Gastroesophageal sphincter (tissue), 4 donors: ENCODE measurements at regions not wholly inside any gene's neighbourhood (a gene's known extent, or its start where the extent isn't known, plus 50 kb on each side); places are given as distances from the start of the nearest gene placed in this dataset.

ENCODE experiments used
- ATAC-seq: fragments of 150-250 bp; one replicate; pipeline ENCODE4 v1.9.1; 2016; ENCODE audit warnings: mild to moderate bottlenecking, moderate library complexity
- H3K27ac ChIP-seq, 4 donors: fragments of 200-600 bp; sonication (generic) in 3 of 4; 1 replicate in 3 of 4; 2 replicates in 1 of 4; pipeline ENCODE4 v1.5.1; 2016 to 2019
- H3K27me3 ChIP-seq: fragments of 200-600 bp; sonication (generic); one replicate; pipeline ENCODE4 v1.5.1; 2019
- H3K36me3 ChIP-seq, 2 donors: fragments of 200-600 bp; sonication (generic); one replicate each; pipeline ENCODE4 v1.5.1; 2019; ENCODE audit warnings: control low read depth in 1 of 2
- H3K4me1 ChIP-seq, 3 donors: fragments of 200-600 bp; sonication (generic); 1 replicate in 2 of 3; 2 replicates in 1 of 3; pipeline ENCODE4 v1.5.1; 2016 to 2019; ENCODE audit warnings: control low read depth in 2 of 3
- H3K4me3 ChIP-seq, 2 donors: fragments of 200-600 bp; sonication (generic); one replicate each; pipeline ENCODE4 v1.5.1; 2019; ENCODE audit warnings: mild to moderate bottlenecking in 1 of 2, moderate library complexity in 1 of 2
- H3K9me3 ChIP-seq, 3 donors: fragments of 200-600 bp; sonication (generic); one replicate each; pipeline ENCODE4 v1.5.1; 2017 to 2019; ENCODE audit warnings: control low read depth in 2 of 3
- CTCF ChIP-seq, 4 experiments: fragments of 200-600 bp in 2 of 4; fragments of 450-650 bp in 2 of 4; sonication (generic) in 1 of 4; IDR thresholded peaks; one replicate each; pipeline ENCODE4 v1.5.1; 2017 to 2019; ENCODE audit warnings: antibody characterized with exemption in 4 of 4, mild to moderate bottlenecking in 2 of 4, moderate library complexity in 2 of 4
- EP300 ChIP-seq: sonication (generic); formaldehyde crosslinking; IDR thresholded peaks from one replicate; pipeline ENCODE4 v1.6.1; 2017; ENCODE audit warnings: antibody characterized with exemption, mild to moderate bottlenecking
- POLR2A ChIP-seq, 2 donors: fragments of 450-650 bp; IDR thresholded peaks; one replicate each; pipeline ENCODE4 v1.6.1; 2017; ENCODE audit warnings: antibody characterized with exemption in 2 of 2, mild to moderate bottlenecking in 2 of 2, moderate library complexity in 1 of 2
- POLR2AphosphoS5 ChIP-seq: sonication (generic); formaldehyde crosslinking; IDR thresholded peaks from one replicate; pipeline ENCODE4 v1.6.1; 2017; ENCODE audit warnings: antibody characterized with exemption
- WGBS, 2 donors: methylation state at CpG; one replicate each; pipeline ENCODE4 v1.1.5; 2018; ENCODE audit warnings: low coverage in 1 of 2; 5-methylcytosine and 5-hydroxymethylcytosine counted together

GRCh38 chr2:22838461-22838860, 546.5 kb upstream of the KLHL29 start:
- Histone ChIP-seq H3K4me3 (no peak overlapping the region), H3K36me3 (no peaks in the 10 kb centered on the region), H3K4me1 (no peaks in the 10 kb centered on the region), H3K9me3 (no peaks in the 10 kb centered on the region), H3K27me3 (no peaks in the 10 kb centered on the region), H3K27ac (no peak overlapping the region)
- no peak for TF ChIP-seq CTCF (IDR thresholded peaks at IDR 0.05)
- TF ChIP-seq EP300: no peak
- no peak for TF ChIP-seq POLR2A (IDR thresholded peaks at IDR 0.05)
- TF ChIP-seq POLR2AphosphoS5: no peak
- no peak for ATAC-seq

GRCh38 chr2:22842205-22842869, 542.6 kb upstream of the KLHL29 start:
- H3K4me3 ChIP-seq: no peak overlapping the region
- H3K4me1 ChIP-seq: no peaks in the 10 kb centered on the region
- H3K36me3 ChIP-seq: no peaks in the 10 kb centered on the region
- no peaks in the 10 kb centered on the region for H3K27me3 ChIP-seq
- no peak for TF ChIP-seq POLR2A (IDR thresholded peaks at IDR 0.05)
- TF ChIP-seq POLR2AphosphoS5: no peak
- no peak for TF ChIP-seq CTCF (IDR thresholded peaks at IDR 0.05)
- TF ChIP-seq EP300: no peak
- H3K9me3 ChIP-seq: no peaks in the 10 kb centered on the region
- WGBS, 2 donors: 45 to 69% methylated on average over 5 of the region's 5 CpGs
- H3K27ac ChIP-seq: no peak overlapping the region
- ATAC-seq: no peak

GRCh38 chr2:22843919-22844537, 541.0 kb upstream of the KLHL29 start:
- no peaks in the 10 kb centered on the region for H3K4me1 ChIP-seq
- H3K27me3 ChIP-seq: no peaks in the 10 kb centered on the region
- no peak for TF ChIP-seq POLR2AphosphoS5
- TF ChIP-seq CTCF (IDR thresholded peaks at IDR 0.05): no peak
- TF ChIP-seq POLR2A (IDR thresholded peaks at IDR 0.05): no peak
- no peak for TF ChIP-seq EP300
- H3K36me3 ChIP-seq: no peaks in the 10 kb centered on the region
- H3K4me3 ChIP-seq: no peak overlapping the region
- 33 to 62% methylated on average over 1 of the region's 1 CpG for WGBS, 2 donors
- ATAC-seq: no peak
- no peak overlapping the region for H3K27ac ChIP-seq
- H3K9me3 ChIP-seq: no peaks in the 10 kb centered on the region

GRCh38 chr2:22850310-22850709, 534.7 kb upstream of the KLHL29 start:
- no peak overlapping the region for H3K27ac ChIP-seq
- no peaks in the 10 kb centered on the region for H3K4me1 ChIP-seq
- H3K4me3 ChIP-seq: no peak overlapping the region
- H3K36me3 ChIP-seq: no peaks in the 10 kb centered on the region
- no peaks in the 10 kb centered on the region for H3K27me3 ChIP-seq
- ATAC-seq: no peak
- 88 to 92% methylated on average over 7 of the region's 7 CpGs for WGBS, 2 donors
- H3K9me3 ChIP-seq: no peaks in the 10 kb centered on the region
- TF ChIP-seq POLR2AphosphoS5 (no peak), POLR2A (IDR thresholded peaks at IDR 0.05) (no peak), EP300 (no peak), CTCF (IDR thresholded peaks at IDR 0.05) (no peak)

GRCh38 chr2:22854588-22854987, 530.4 kb upstream of the KLHL29 start:
- WGBS, 2 donors: 83 to 87% methylated on average over 3 of the region's 3 CpGs
- no peaks in the 10 kb centered on the region for H3K27me3 ChIP-seq
- no peaks in the 10 kb centered on the region for H3K36me3 ChIP-seq
- no peaks in the 10 kb centered on the region for H3K9me3 ChIP-seq
- no peak overlapping the region for H3K27ac ChIP-seq
- H3K4me1 ChIP-seq: no peaks in the 10 kb centered on the region
- ATAC-seq: no peak
- no peak for TF ChIP-seq POLR2A (IDR thresholded peaks at IDR 0.05)
- no peak for TF ChIP-seq EP300
- no peak for TF ChIP-seq POLR2AphosphoS5
- no peak for TF ChIP-seq CTCF (IDR thresholded peaks at IDR 0.05)
- H3K4me3 ChIP-seq: no peak overlapping the region
